Gastroesophageal sphincter (tissue), 4 donors: ENCODE measurements at regions not wholly inside any gene's neighbourhood (a gene's known extent, or its start where the extent isn't known, plus 50 kb on each side); places are given as distances from the start of the nearest gene placed in this dataset.
"Not testable (repeated sequence)": the region's sequence is repeated elsewhere in the genome, so short reads cannot be mapped to it uniquely, and the experiment has no call there.

Experiments used
- ATAC-seq: fragments of 150-250 bp; one replicate; pipeline ENCODE4 v1.9.1; 2016; ENCODE audit warnings: mild to moderate bottlenecking, moderate library complexity
- H3K27ac ChIP-seq, 4 donors: fragments of 200-600 bp; sonication (generic) in 3 of 4; 1 replicate in 3 of 4; 2 replicates in 1 of 4; pipeline ENCODE4 v1.5.1; 2016 to 2019
- H3K27me3 ChIP-seq: fragments of 200-600 bp; sonication (generic); one replicate; pipeline ENCODE4 v1.5.1; 2019
- H3K36me3 ChIP-seq, 2 donors: fragments of 200-600 bp; sonication (generic); one replicate each; pipeline ENCODE4 v1.5.1; 2019; ENCODE audit warnings: control low read depth in 1 of 2
- H3K4me1 ChIP-seq, 3 donors: fragments of 200-600 bp; sonication (generic); 1 replicate in 2 of 3; 2 replicates in 1 of 3; pipeline ENCODE4 v1.5.1; 2016 to 2019; ENCODE audit warnings: control low read depth in 2 of 3
- H3K4me3 ChIP-seq, 2 donors: fragments of 200-600 bp; sonication (generic); one replicate each; pipeline ENCODE4 v1.5.1; 2019; ENCODE audit warnings: mild to moderate bottlenecking in 1 of 2, moderate library complexity in 1 of 2
- H3K9me3 ChIP-seq, 3 donors: fragments of 200-600 bp; sonication (generic); one replicate each; pipeline ENCODE4 v1.5.1; 2017 to 2019; ENCODE audit warnings: control low read depth in 2 of 3
- CTCF ChIP-seq, 4 experiments: fragments of 200-600 bp in 2 of 4; fragments of 450-650 bp in 2 of 4; sonication (generic) in 1 of 4; IDR thresholded peaks; one replicate each; pipeline ENCODE4 v1.5.1; 2017 to 2019; ENCODE audit warnings: antibody characterized with exemption in 4 of 4, mild to moderate bottlenecking in 2 of 4, moderate library complexity in 2 of 4
- EP300 ChIP-seq: sonication (generic); formaldehyde crosslinking; IDR thresholded peaks from one replicate; pipeline ENCODE4 v1.6.1; 2017; ENCODE audit warnings: antibody characterized with exemption, mild to moderate bottlenecking
- POLR2A ChIP-seq, 2 donors: fragments of 450-650 bp; IDR thresholded peaks; one replicate each; pipeline ENCODE4 v1.6.1; 2017; ENCODE audit warnings: antibody characterized with exemption in 2 of 2, mild to moderate bottlenecking in 2 of 2, moderate library complexity in 1 of 2
- POLR2AphosphoS5 ChIP-seq: sonication (generic); formaldehyde crosslinking; IDR thresholded peaks from one replicate; pipeline ENCODE4 v1.6.1; 2017; ENCODE audit warnings: antibody characterized with exemption
- WGBS, 2 donors: methylation state at CpG; one replicate each; pipeline ENCODE4 v1.1.5; 2018; ENCODE audit warnings: low coverage in 1 of 2; 5-methylcytosine and 5-hydroxymethylcytosine counted together

GRCh38 chr12:74018849-74019248, 518.8 kb upstream of the ATXN7L3B start:
- Histone ChIP-seq H3K36me3 (no peaks in the 10 kb centered on the region), H3K4me1 (no peaks in the 10 kb centered on the region), H3K9me3 (no peaks in the 10 kb centered on the region), H3K27ac (no peak overlapping the region), H3K27me3 (no peaks in the 10 kb centered on the region), H3K4me3 (no peak overlapping the region)
- TF ChIP-seq POLR2A (IDR thresholded peaks at IDR 0.05) (no peak), EP300 (no peak), CTCF (IDR thresholded peaks at IDR 0.05) (no peak), POLR2AphosphoS5 (no peak)
- no peak for ATAC-seq
- WGBS, 2 donors: 47 to 69% methylated on average over 1 of the region's 1 CpG

- peak; percentile 50 for ATAC-seq
- Histone ChIP-seq H3K27me3 (no peaks in the 10 kb centered on the region), H3K4me3 (no peak overlapping the region), H3K27ac (no peak overlapping the region), H3K4me1 (no peaks in the 10 kb centered on the region), H3K36me3 (no peaks in the 10 kb centered on the region), H3K9me3 (no peaks in the 10 kb centered on the region)
- WGBS, 2 donors: 17 to 60% methylated on average over 2 to 8 of the region's 9 CpGs
- TF ChIP-seq CTCF (IDR thresholded peaks at IDR 0.05) (peak in 1 of 4 experiments; percentile 43), POLR2A (IDR thresholded peaks at IDR 0.05) (no peak)
Measured at GRCh38 chr12:74021937-74022336, 515.7 kb upstream of the ATXN7L3B start.

GRCh38 chr12:74031045-74031444, 506.6 kb upstream of the ATXN7L3B start:
- no peak overlapping the region for H3K4me3 ChIP-seq
- WGBS, 2 donors: 58 to 62% methylated on average over 2 of the region's 2 CpGs
- no peaks in the 10 kb centered on the region for H3K9me3 ChIP-seq
- H3K36me3 ChIP-seq: no peaks in the 10 kb centered on the region
- H3K4me1 ChIP-seq: no peaks in the 10 kb centered on the region
- no peaks in the 10 kb centered on the region for H3K27me3 ChIP-seq
- H3K27ac ChIP-seq: no peak overlapping the region
- TF ChIP-seq POLR2AphosphoS5 (no peak), EP300 (no peak), POLR2A (IDR thresholded peaks at IDR 0.05) (no peak), CTCF (IDR thresholded peaks at IDR 0.05) (no peak)
- ATAC-seq: no peak

GRCh38 chr12:74033531-74033930, 504.1 kb upstream of the ATXN7L3B start:
- Histone ChIP-seq H3K27me3 (no peaks in the 10 kb centered on the region), H3K4me1 (no peaks in the 10 kb centered on the region), H3K27ac (no peak overlapping the region), H3K4me3 (no peak overlapping the region), H3K9me3 (no peaks in the 10 kb centered on the region), H3K36me3 (no peaks in the 10 kb centered on the region)
- no peak for ATAC-seq
- TF ChIP-seq POLR2A (IDR thresholded peaks at IDR 0.05) (no peak), CTCF (IDR thresholded peaks at IDR 0.05) (no peak), POLR2AphosphoS5 (no peak), EP300 (no peak)
- 46 to 70% methylated on average over 3 of the region's 3 CpGs for WGBS, 2 donors

- not testable (repeated sequence) for H3K9me3 ChIP-seq, H3K36me3 ChIP-seq, ATAC-seq, H3K4me1 ChIP-seq, H3K4me3 ChIP-seq, H3K27me3 ChIP-seq, H3K27ac ChIP-seq
- 92% methylated on average over 2 of the region's 2 CpGs; no CpG with 5 or more reads in 1 of the 2 donors for WGBS, 2 donors
Measured at GRCh38 chr12:74039138-74039537, 498.5 kb upstream of the ATXN7L3B start.

- H3K27ac ChIP-seq: no peak overlapping the region
- no peak for ATAC-seq
- H3K4me3 ChIP-seq: no peak overlapping the region
- 60 to 89% methylated on average over 3 of the region's 3 CpGs for WGBS, 2 donors
- TF ChIP-seq POLR2A (IDR thresholded peaks at IDR 0.05): no peak
- TF ChIP-seq CTCF (IDR thresholded peaks at IDR 0.05): no peak
- no peak for TF ChIP-seq EP300
- TF ChIP-seq POLR2AphosphoS5: no peak
- H3K9me3 ChIP-seq: no peaks in the 10 kb centered on the region
- H3K4me1 ChIP-seq: no peaks in the 10 kb centered on the region
- H3K27me3 ChIP-seq: no peaks in the 10 kb centered on the region
- no peaks in the 10 kb centered on the region for H3K36me3 ChIP-seq
Measured at GRCh38 chr12:74043343-74043742, 494.3 kb upstream of the ATXN7L3B start.
